ENCODE measurements at regions not wholly inside any gene's neighbourhood (a gene's known extent, or its start where the extent isn't known, plus 50 kb on each side); places are given as distances from the start of the nearest gene placed in this dataset.

- no TSS peak for BruUV-seq (replicated peaks)
- H3K9me3 ChIP-seq (replicated peaks; ENCODE audit: control insufficient read depth, insufficient read depth, low read length) = peaks cover 2% of the 10 kb centered on the region
- DNase-seq (ENCODE audit: low read depth, low spot score) (no peak), FAIRE-seq (no peak)
- H3K4me2 ChIP-seq (ENCODE audit: insufficient read depth, low read length) = no peak overlapping the region
- no peak overlapping the region for H3K4me3 ChIP-seq (replicated peaks in 1 of 3; ENCODE audit: insufficient read depth in 1 of 3, low read depth in 1 of 3, low read length in 3 of 3)
- no peaks in the 10 kb centered on the region for H3K9me1 ChIP-seq (replicated peaks; ENCODE audit: control insufficient read depth, extremely low read depth, insufficient read depth, low read length)
- no peaks in the 10 kb centered on the region for H3K79me2 ChIP-seq (ENCODE audit: control insufficient read depth, insufficient read depth, low read length)
- H3K27ac ChIP-seq (ENCODE audit: insufficient read depth, low read depth, low read length) = no peak overlapping the region
- CTCF ChIA-PET = no interaction called here
- POLR2A ChIA-PET = no interaction called here
- intact Hi-C loops (cut with micrococcal nuclease) = no loop called here
- TF ChIP-seq CTCF (IDR thresholded peaks at IDR 0.05; ENCODE audit: extremely low read depth in 1 of 2, insufficient read depth in 1 of 2, low read depth in 1 of 2, low read length in 2 of 2) (no peak), GATA2 (IDR thresholded peaks at IDR 0.05; ENCODE audit: insufficient read depth, insufficient read length, low read depth, low read length) (no peak), POLR2A (IDR thresholded peaks at IDR 0.05; ENCODE audit: low read depth, low read length) (no peak), JUN (IDR thresholded peaks at IDR 0.05; ENCODE audit: borderline replicate concordance, insufficient read depth, insufficient read length, low read depth) (no peak), EZH2 (IDR thresholded peaks at IDR 0.05; ENCODE audit: borderline replicate concordance, low read depth, low read length, severe bottlenecking) (no peak)
- dilution Hi-C loops (cut with MboI; ENCODE audit: extremely low pct_ligation_motif_present, low sequenced_read_pairs) = no loop called here
- no peaks in the 10 kb centered on the region for H4K20me1 ChIP-seq (replicated peaks; ENCODE audit: control insufficient read depth, extremely low read depth, insufficient read depth, low read length)
- H3K36me3 ChIP-seq (ENCODE audit: control insufficient read depth in 2 of 2, extremely low read depth in 1 of 2, insufficient read depth in 2 of 2, low read length in 2 of 2) = no peaks in the 10 kb centered on the region
- no peak overlapping the region for H3K9ac ChIP-seq (replicated peaks; ENCODE audit: extremely low read depth, insufficient read depth, low read length)
- H2AFZ ChIP-seq (ENCODE audit: low read depth, low read length) = no peak overlapping the region
- H3K4me1 ChIP-seq (ENCODE audit: control insufficient read depth, extremely low read depth, insufficient read depth, low read length) = no peaks in the 10 kb centered on the region
- no peaks in the 10 kb centered on the region for H3K27me3 ChIP-seq (ENCODE audit: control insufficient read depth in 2 of 2, insufficient read depth in 2 of 2, low read length in 2 of 2)
Measured at GRCh38 chr5:8070138-8070537, 201.2 kb downstream of the MTRR start.

- Histone ChIP-seq H4K20me1 (replicated peaks; ENCODE audit: control insufficient read depth, extremely low read depth, insufficient read depth, low read length) (no peaks in the 10 kb centered on the region), H3K9me3 (replicated peaks; ENCODE audit: control insufficient read depth, insufficient read depth, low read length) (no peaks in the 10 kb centered on the region), H3K4me1 (ENCODE audit: control insufficient read depth, extremely low read depth, insufficient read depth, low read length) (no peaks in the 10 kb centered on the region), H2AFZ (ENCODE audit: low read depth, low read length) (no peak overlapping the region), H3K27ac (ENCODE audit: insufficient read depth, low read depth, low read length) (no peak overlapping the region), H3K9ac (replicated peaks; ENCODE audit: extremely low read depth, insufficient read depth, low read length) (no peak overlapping the region), H3K79me2 (ENCODE audit: control insufficient read depth, insufficient read depth, low read length) (no peaks in the 10 kb centered on the region), H3K4me2 (ENCODE audit: insufficient read depth, low read length) (no peak overlapping the region), H3K27me3 (ENCODE audit: control insufficient read depth in 2 of 2, insufficient read depth in 2 of 2, low read length in 2 of 2) (no peaks in the 10 kb centered on the region), H3K4me3 (replicated peaks in 1 of 3; ENCODE audit: insufficient read depth in 1 of 3, low read depth in 1 of 3, low read length in 3 of 3) (no peak overlapping the region), H3K9me1 (replicated peaks; ENCODE audit: control insufficient read depth, extremely low read depth, insufficient read depth, low read length) (no peaks in the 10 kb centered on the region), H3K36me3 (ENCODE audit: control insufficient read depth in 2 of 2, extremely low read depth in 1 of 2, insufficient read depth in 2 of 2, low read length in 2 of 2) (no peaks in the 10 kb centered on the region)
- no peak for FAIRE-seq
- intact Hi-C loops (cut with micrococcal nuclease) (no loop called here), dilution Hi-C loops (cut with MboI; ENCODE audit: extremely low pct_ligation_motif_present, low sequenced_read_pairs) (no loop called here)
- ChIA-PET POLR2A (no interaction called here), CTCF (no interaction called here)
- no peak for DNase-seq (ENCODE audit: low read depth, low spot score)
- BruUV-seq (replicated peaks) = no TSS peak
- TF ChIP-seq CTCF (IDR thresholded peaks at IDR 0.05; ENCODE audit: extremely low read depth in 1 of 2, insufficient read depth in 1 of 2, low read depth in 1 of 2, low read length in 2 of 2) (no peak), FOS (IDR thresholded peaks at IDR 0.05; ENCODE audit: borderline replicate concordance, insufficient read depth, low read length) (no peak), MYC (IDR thresholded peaks at IDR 0.05; ENCODE audit: low read depth, low read length) (no peak), POLR2A (IDR thresholded peaks at IDR 0.05; ENCODE audit: low read depth, low read length) (no peak), GATA2 (IDR thresholded peaks at IDR 0.05; ENCODE audit: insufficient read depth, insufficient read length, low read depth, low read length) (no peak), MAX (IDR thresholded peaks at IDR 0.05; ENCODE audit: insufficient read depth, insufficient read length) (no peak), POLR2AphosphoS5 (IDR thresholded peaks at IDR 0.05; ENCODE audit: insufficient read depth, low read depth, low read length) (no peak), JUN (IDR thresholded peaks at IDR 0.05; ENCODE audit: borderline replicate concordance, insufficient read depth, insufficient read length, low read depth) (no peak), EZH2 (IDR thresholded peaks at IDR 0.05; ENCODE audit: borderline replicate concordance, low read depth, low read length, severe bottlenecking) (no peak)
Measured at GRCh38 chr5:8079056-8079455, 210.1 kb downstream of the MTRR start.

Measured in endothelial cell of umbilical vein (primary cell).